GM21515 (cell line): ENCODE measurements at regions not wholly inside any gene's neighbourhood (a gene's known extent, or its start where the extent isn't known, plus 50 kb on each side); places are given as distances from the start of the nearest gene placed in this dataset.

Experiments
- ATAC-seq: cut with Tn5 transposase; IDR thresholded peaks from one replicate; pipeline ENCODE4 v1.9.1; 2021; ENCODE audit not compliant: unreplicated experiment

DNA sequence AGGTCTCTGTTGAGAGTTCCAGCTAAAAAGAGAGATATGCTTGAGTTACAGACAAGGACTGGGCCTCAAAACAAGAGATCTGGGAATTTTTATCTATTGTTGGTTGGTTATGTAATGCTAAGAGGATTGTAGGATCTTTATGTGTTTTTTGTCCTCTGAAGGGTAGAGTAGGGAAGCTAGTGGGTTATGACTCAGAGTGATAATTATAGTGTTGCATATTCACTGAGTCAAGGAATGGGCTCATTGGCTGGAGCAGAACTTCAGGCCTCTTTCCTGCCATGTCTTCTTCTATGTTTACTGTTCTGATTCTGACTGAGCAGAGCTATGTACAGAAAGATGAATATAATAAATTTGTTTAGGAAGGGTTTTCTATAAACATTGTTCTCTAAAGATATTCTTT is 66.1 kb upstream of the NOX3 start:
- ATAC-seq, result no peak

DNA sequence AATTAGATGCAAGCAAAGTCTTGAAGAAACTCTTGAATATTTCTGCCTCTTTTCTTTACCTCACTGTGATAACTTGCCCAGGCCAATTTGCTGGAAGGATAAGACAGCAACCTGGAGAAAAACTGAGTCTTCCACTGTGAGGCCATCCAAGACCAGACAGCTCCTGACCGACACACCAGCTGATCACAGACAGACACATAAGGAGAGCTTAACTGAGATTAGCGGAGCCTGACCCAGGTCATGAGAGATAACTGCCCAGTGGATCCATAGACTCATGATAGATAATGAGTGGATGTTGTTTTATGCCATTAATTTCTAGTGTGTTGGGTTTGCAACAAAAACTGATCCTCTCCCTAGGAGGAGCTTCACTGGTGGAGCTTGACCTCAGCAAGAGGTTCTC is 64.4 kb upstream of the NOX3 start:
- ATAC-seq, result no peak

DNA sequence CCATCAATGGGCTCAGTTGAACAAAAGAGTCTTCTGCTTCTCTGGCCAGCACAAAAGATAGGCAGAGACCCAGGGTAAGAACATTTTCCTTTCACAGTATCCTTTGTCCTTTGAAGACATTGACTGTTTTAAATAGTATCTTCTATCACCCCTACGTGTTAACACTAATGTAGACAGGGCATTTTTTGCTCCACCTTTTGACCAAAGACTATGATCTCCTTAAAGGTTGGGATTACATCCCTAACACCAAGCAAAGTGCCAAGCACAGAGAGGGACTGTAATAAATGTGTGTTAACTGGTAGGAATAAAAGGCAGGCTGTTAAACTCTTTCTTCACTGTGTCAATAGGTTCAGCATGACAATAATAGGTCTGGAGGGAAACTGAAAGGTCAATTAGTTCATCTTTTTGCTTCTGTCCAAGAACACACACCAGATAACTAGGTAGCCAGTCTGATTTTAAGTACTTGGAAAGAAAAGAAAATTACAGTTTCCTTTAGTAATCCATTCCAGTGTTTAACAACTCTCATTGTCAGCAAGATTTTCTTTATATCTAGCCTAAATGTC is 63.6 kb upstream of the NOX3 start:
- ATAC-seq, result no peak

DNA sequence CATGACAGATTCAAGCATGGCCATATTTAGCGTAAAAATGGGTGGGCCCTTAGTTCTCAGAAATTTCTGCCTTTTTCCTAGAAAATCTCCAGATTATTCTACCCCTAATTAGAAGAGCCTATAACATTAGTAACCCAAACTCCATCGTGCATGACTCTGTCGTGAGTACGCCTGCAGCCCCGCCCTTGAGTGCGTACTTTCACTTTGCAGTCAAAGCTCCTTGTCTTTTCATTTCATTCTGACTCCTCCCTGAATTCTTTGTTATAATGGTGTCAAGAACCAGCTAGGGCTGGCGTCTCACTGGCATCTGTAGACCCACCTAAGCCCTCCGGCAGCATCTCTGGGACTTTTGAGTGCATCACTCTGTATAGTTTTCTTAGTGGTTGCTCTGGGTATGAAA is 61.7 kb upstream of the NOX3 start:
- no peak for ATAC-seq

DNA sequence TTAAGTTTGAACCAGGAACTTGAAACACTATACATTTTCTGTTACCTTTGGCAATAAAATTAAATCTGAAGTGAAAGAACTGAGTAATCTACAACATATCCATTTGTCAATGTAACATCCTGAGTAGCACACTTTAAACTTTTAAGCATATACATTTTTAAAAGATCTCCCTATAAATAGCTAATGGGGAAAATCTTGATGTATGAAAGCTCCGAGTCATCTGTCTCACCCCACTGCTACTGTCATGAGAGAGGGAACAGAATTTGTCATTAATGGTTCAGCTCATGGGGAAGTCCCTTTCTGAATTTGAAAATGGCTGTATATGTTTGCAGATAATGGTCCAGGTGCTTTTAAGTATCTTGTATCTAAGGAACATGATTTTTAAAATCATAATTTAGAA is 55.2 kb upstream of the NOX3 start:
- ATAC-seq, result no peak

DNA sequence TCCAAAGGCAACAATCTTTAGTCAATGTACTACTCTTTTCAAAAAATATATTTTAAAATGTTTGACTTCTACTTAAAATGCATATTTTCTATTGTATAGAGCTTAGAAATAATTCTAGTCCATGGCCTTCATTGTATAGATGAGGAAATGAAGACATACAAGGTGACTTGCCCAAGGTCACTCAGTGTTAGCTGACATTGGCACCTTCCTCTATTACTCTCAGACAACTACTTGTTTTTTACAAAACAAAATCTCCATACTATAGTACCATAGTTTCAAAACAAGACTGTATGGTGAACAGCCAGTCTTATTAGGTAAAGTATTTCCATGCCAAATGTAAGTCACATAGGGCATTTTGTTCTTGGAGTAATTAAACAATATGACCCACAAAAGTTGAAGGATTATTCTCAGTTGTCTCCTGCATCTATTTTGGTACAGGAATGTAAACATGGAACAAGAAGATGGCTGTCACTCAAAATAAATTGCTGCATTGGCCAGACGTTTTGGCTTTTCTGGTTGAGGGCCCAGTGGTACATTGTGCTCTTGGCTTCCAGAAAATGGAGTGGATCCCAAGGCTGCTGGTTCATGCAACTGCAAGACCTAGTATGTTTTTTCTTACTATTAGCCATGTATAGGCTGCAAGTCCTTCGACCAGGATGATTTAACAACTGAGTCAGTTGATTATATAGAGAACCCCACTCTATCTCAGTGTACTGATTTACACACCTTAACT is 54.3 kb upstream of the NOX3 start:
- ATAC-seq, result no peak

DNA sequence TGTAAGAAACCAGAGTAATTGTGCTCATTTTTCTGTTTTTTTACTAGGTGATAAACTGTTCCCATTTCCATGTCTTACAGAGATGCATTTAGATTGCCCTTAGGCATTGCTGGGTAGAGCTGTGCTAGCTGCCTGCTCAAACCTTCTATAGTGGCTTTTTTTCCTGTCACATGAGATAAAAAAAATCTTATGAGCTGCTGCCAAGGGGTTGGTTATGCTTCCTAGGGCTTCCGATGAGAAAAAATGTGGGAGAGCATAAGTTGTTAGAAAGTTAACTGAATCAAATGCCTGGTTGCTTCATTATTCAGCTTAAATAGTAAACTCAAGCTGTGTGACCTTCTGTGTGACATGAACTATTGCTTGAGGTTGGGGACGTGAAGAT is 50.0 kb upstream of the NOX3 start:
- ATAC-seq, result no peak
